A549 (cell line): ENCODE measurements at regions not wholly inside any gene's neighbourhood (a gene's known extent, or its start where the extent isn't known, plus 50 kb on each side); places are given as distances from the start of the nearest gene placed in this dataset.

Experiments
- ATAC-seq, 2 experiments: fragments of 200-7000 bp in 1 of 2; fragments of >200 bp in 1 of 2; cut with Nextera tagmentation in 1 of 2; cut with Tn5 transposase in 1 of 2; 3 replicates each; pipeline versions ENCODE4 v1.8.0 to v1.9.1; 2018 to 2020; ENCODE audit warnings: mild to moderate bottlenecking in 1 of 2, moderate library complexity in 1 of 2
- CTCF ChIA-PET: fragments of 300-600 bp; sonication (Branson Sonifier 250); formaldehyde crosslinking; extraction: SDS; loops from one replicate; lab custom pipeline; 2021; ENCODE audit warnings: antibody characterized with exemption, inconsistent platforms; lab: Yijun Ruan, JAX
- POLR2A ChIA-PET: fragments of 350-600 bp; formaldehyde crosslinking; extraction: SDS; loops from one replicate; lab custom pipeline; 2021; ENCODE audit warnings: antibody characterized with exemption, inconsistent platforms; lab: Yijun Ruan, JAX
- DNase-seq, 2 experiments: peaks; one replicate each; pipeline versions ENCODE4 v3.0.0 to v3.0.0-alpha.2; 2011 to 2016; ENCODE audit warnings: low read depth in 1 of 2, low spot score in 1 of 2
- FAIRE-seq: peaks from 2 replicates; lab custom pipeline; 2011; peaks lifted over from hg19 to GRCh38; lab: Jason Lieb, UNC
- H3K27ac ChIP-seq, 2 experiments: fragments of >200 bp; sonication (Bioruptor Twin); formaldehyde crosslinking; 3 replicates each; pipeline ENCODE4 v1.5.1; 2016 to 2017
- H3K4me1 ChIP-seq: fragments of >200 bp; sonication (Bioruptor Twin); formaldehyde crosslinking; 3 replicates; pipeline ENCODE4 v1.6.1; 2016
- H3K4me2 ChIP-seq: fragments of >200 bp; sonication (Bioruptor Twin); formaldehyde crosslinking; 3 replicates; pipeline ENCODE4 v1.6.1; 2016
- H3K4me3 ChIP-seq: fragments of >200 bp; sonication (Bioruptor Twin); formaldehyde crosslinking; 3 replicates; pipeline ENCODE4 v1.5.1; 2016
- H3K9me3 ChIP-seq: fragments of >200 bp; sonication (Bioruptor Twin); formaldehyde crosslinking; 3 replicates; pipeline ENCODE4 v1.6.1; 2016
- CEBPB ChIP-seq, 2 experiments: fragments of >200 bp in 1 of 2; sonication (Bioruptor Twin) in 1 of 2; formaldehyde crosslinking in 1 of 2; IDR thresholded peaks; 2 replicates each; pipeline ENCODE4 v1.6.1; 2012 to 2016
- CHD4 ChIP-seq: fragments of 200-600 bp; sonication (generic); IDR thresholded peaks from 2 replicates; pipeline ENCODE4 v1.6.1; 2016; ENCODE audit warnings: antibody characterized with exemption, mild to moderate bottlenecking, borderline replicate concordance
- E2F6 ChIP-seq: IDR thresholded peaks from 2 replicates; pipeline ENCODE4 v1.6.1; 2012; ENCODE audit warnings: low read depth, borderline replicate concordance
- ESRRA ChIP-seq: fragments of 150-350 bp; IDR thresholded peaks from 2 replicates; pipeline ENCODE4 v1.6.1; 2014; ENCODE audit warnings: mild to moderate bottlenecking, low read length, borderline replicate concordance
- FOSL2 ChIP-seq, 2 experiments: fragments of 450-650 bp in 1 of 2; fragments of >200 bp in 1 of 2; sonication (Bioruptor Twin) in 1 of 2; formaldehyde crosslinking; IDR thresholded peaks; 2 replicates each; pipeline versions ENCODE4 v1.5.0 to v1.6.1; 2016 to 2020; ENCODE audit warnings: mild to moderate bottlenecking in 1 of 2, moderate library complexity in 1 of 2
- HOXB13 ChIP-seq: fragments of 250-450 bp; sonication (Bioruptor Pico); IDR thresholded peaks from 2 replicates; pipeline ENCODE4 v1.5.0; 2020; ENCODE audit warnings: low read depth, mild to moderate bottlenecking, moderate library complexity
- JUN ChIP-seq, 2 experiments: fragments of >200 bp; sonication (Bioruptor Twin); formaldehyde crosslinking; IDR thresholded peaks; 2 replicates in 1 of 2; 3 replicates in 1 of 2; pipeline ENCODE4 v1.6.1; 2016 to 2017
- KDM1A ChIP-seq: fragments of 200-600 bp; sonication (generic); IDR thresholded peaks from 2 replicates; pipeline ENCODE4 v1.6.1; 2016; ENCODE audit warnings: low read depth, mild to moderate bottlenecking
- MAFK ChIP-seq: fragments of 450-650 bp; IDR thresholded peaks from 2 replicates; pipeline ENCODE4 v1.6.1; 2014; ENCODE audit not compliant: partially characterized antibody
- MAZ ChIP-seq: fragments of 150-350 bp; IDR thresholded peaks from 2 replicates; pipeline ENCODE4 v1.6.1; 2014; ENCODE audit warnings: antibody characterized with exemption, low read depth, low read length, borderline replicate concordance
- NR3C1 ChIP-seq: fragments of >200 bp; sonication (Bioruptor Twin); formaldehyde crosslinking; IDR thresholded peaks from 3 replicates; pipeline ENCODE4 v1.6.1; 2017
- PBX3 ChIP-seq: IDR thresholded peaks from 2 replicates; pipeline ENCODE4 v1.6.1; 2012
- RAD21 ChIP-seq, 2 experiments: fragments of >200 bp in 1 of 2; sonication (Bioruptor Twin) in 1 of 2; formaldehyde crosslinking in 1 of 2; IDR thresholded peaks in 1 of 2; conservative IDR thresholded peaks in 1 of 2; 2 replicates in 1 of 2; 3 replicates in 1 of 2; pipeline ENCODE4 v1.6.1; 2012 to 2018; ENCODE audit warnings: inconsistent platforms in 1 of 2
- RCOR1 ChIP-seq: fragments of 150-350 bp; IDR thresholded peaks from 2 replicates; pipeline ENCODE4 v1.6.1; 2014; ENCODE audit warnings: antibody characterized with exemption, low read length, low read depth
- SREBF2 ChIP-seq: fragments of 450-650 bp; IDR thresholded peaks from 2 replicates; pipeline ENCODE4 v1.6.1; 2014; ENCODE audit warnings: mild to moderate bottlenecking, moderate library complexity
- ZSCAN20 ChIP-seq: fragments of 250-450 bp; sonication (Bioruptor Pico); IDR thresholded peaks from 2 replicates; pipeline ENCODE4 v1.8.0; 2022; ENCODE audit warnings: mild to moderate bottlenecking, moderate library complexity
- WGBS: methylation state at CpG from one replicate; pipeline ENCODE4 v1.1.6; 2017; ENCODE audit errors: missing lambda C conversion rate; 5-methylcytosine and 5-hydroxymethylcytosine counted together

GRCh38 chr1:164310166-164310565 is 248.8 kb upstream of the PBX1 start:
- FAIRE-seq = no peak
- peak in 1 of 2 experiments; percentile 55; a peak in 1 of 6 replicates for ATAC-seq
- Histone ChIP-seq H3K4me3 (no peak overlapping the region), H3K27ac (no peak overlapping the region), H3K4me2 (peak overlapping the region; percentile 47; the same call in 2 of the 3 replicates), H3K4me1 (peaks cover 19% of the 10 kb centered on the region; the same call in 2 of the 3 replicates), H3K9me3 (no peaks in the 10 kb centered on the region)
- CTCF ChIA-PET = no interaction called here
- peak in 1 of 2 experiments; percentile 6 for DNase-seq
- 2% methylated on average over 3 of the region's 3 CpGs for WGBS
- TF ChIP-seq FOSL2 (IDR thresholded peaks at IDR 0.05) (no peak), FOSL2 (CRISPR knock-in tag; IDR thresholded peaks at IDR 0.05) (0 out of 2 replicates have a peak, but pooled peaks have one; percentile 11), MAZ (no peak)
- POLR2A ChIA-PET = interaction anchor here (0.6 kb wide), 1 partner anchor 25 kb away, joined by 4 read pairs; no protein-coding TSS in a partner anchor

- no peaks in the 10 kb centered on the region for H3K9me3 ChIP-seq
- POLR2A ChIA-PET = no interaction called here
- H3K4me3 ChIP-seq = no peak overlapping the region
- H3K4me2 ChIP-seq = no peak overlapping the region
- no peak overlapping the region for H3K27ac ChIP-seq
- no peak for TF ChIP-seq ZSCAN20
- TF ChIP-seq MAFK = peak; percentile 92
- TF ChIP-seq, all 56 proteins: peak for 1
- WGBS = 55% methylated on average over 5 of the region's 5 CpGs
- CTCF ChIA-PET = interaction anchor here (1.0 to 1.1 kb wide), 2 partner anchors 15 to 20 kb away, joined by 3 to 4 read pairs; no protein-coding TSS in a partner anchor
- DNase-seq = no peak
- no peak for ATAC-seq
- peak; percentile 7 for FAIRE-seq
- H3K4me1 ChIP-seq = peaks cover 19% of the 10 kb centered on the region; the same call in 2 of the 3 replicates
Observed at GRCh38 chr1:164311377-164311776, 247.6 kb upstream of the PBX1 start.

- H3K27ac ChIP-seq = no peak overlapping the region
- no peak for DNase-seq
- H3K4me1 ChIP-seq = no peaks in the 10 kb centered on the region
- H3K9me3 ChIP-seq = no peaks in the 10 kb centered on the region
- ChIA-PET CTCF (interaction anchor here (1.0 kb wide), 1 partner anchor 19 kb away, joined by 3 read pairs; no protein-coding TSS in a partner anchor), POLR2A (no interaction called here)
- TF ChIP-seq CEBPB (IDR thresholded peaks at IDR 0.05) (no peak), KDM1A (no peak), RCOR1 (no peak), RAD21 (conservative IDR thresholded peaks at IDR 0.05 in 1 of 2, IDR thresholded peaks at IDR 0.05 in 1 of 2) (no peak), PBX3 (no peak), ESRRA (no peak), SREBF2 (no peak), HOXB13 (CRISPR knock-in tag) (no peak), E2F6 (no peak), JUN (IDR thresholded peaks at IDR 0.05) (no peak)
- H3K4me3 ChIP-seq = no peak overlapping the region
- FAIRE-seq = no peak
- 69% methylated on average over 39 of the region's 56 CpGs for WGBS
- no peak for ATAC-seq
- H3K4me2 ChIP-seq = no peak overlapping the region
Observed at GRCh38 chr1:164320790-164321731, 237.9 kb upstream of the PBX1 start.

GRCh38 chr1:164325786-164326185 is 233.2 kb upstream of the PBX1 start:
- TF ChIP-seq NR3C1 (no peak), CHD4 (no peak)
- no peak overlapping the region for H3K27ac ChIP-seq
- no peak for ATAC-seq
- H3K9me3 ChIP-seq = no peaks in the 10 kb centered on the region
- no peak for FAIRE-seq
- no peak for DNase-seq
- POLR2A ChIA-PET = no interaction called here
- WGBS = 54% methylated on average over 6 of the region's 6 CpGs
- no peak overlapping the region for H3K4me2 ChIP-seq
- CTCF ChIA-PET = no interaction called here
- no peak overlapping the region for H3K4me3 ChIP-seq
- H3K4me1 ChIP-seq = no peaks in the 10 kb centered on the region
